ENCODE measurements at regions not wholly inside any gene's neighbourhood (a gene's known extent, or its start where the extent isn't known, plus 50 kb on each side); places are given as distances from the start of the nearest gene placed in this dataset.

DNA sequence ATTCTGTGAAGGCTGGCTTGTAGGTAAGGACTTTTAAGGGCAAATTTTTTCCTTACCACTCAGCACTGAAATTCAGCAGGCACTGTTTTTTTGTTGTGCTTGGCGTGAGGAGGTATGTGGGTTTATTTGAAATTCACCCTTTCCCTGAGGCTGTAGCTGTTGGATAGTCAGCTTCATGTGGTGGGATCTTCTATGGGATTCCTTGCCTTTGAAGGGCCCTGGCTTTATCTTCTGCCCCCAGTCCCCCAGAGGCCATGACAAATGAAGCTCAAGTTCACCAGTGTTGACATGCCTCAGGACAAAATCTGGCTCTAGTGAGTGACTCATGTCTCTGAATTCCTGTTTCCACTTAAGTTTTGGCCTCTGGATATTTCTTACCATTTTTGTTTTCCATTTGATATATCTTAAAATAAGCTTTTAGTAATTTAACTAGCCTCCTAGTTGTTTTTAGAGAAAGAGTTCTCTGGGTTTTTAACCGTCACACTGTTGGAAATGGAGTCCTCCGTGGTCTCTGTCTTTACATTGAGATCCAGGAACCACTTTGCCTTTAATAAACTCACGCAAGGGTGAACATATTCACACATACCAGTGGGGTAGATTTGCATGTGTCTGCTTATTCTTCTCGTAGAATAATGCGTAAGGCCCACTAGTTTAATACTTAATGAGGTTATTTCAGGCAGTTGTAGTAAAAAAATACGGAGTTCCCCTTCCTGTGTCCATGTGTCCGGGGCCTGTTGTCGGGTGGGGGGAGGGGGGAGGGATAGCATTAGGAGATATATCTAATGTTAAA, 211.1 kb upstream of the FAM98A start:
- no peaks in the 10 kb centered on the region for H3K36me3 ChIP-seq (ENCODE audit: control insufficient read depth in 3 of 3, insufficient read depth in 2 of 3, low read depth in 1 of 3, low read length in 3 of 3)
- no peaks in the 10 kb centered on the region for H3K4me1 ChIP-seq (ENCODE audit: control insufficient read depth in 3 of 3, insufficient read depth in 2 of 3, low read depth in 1 of 3, low read length in 2 of 3)
- no peaks in the 10 kb centered on the region for H3K27me3 ChIP-seq (ENCODE audit: control insufficient read depth in 3 of 3, insufficient read depth in 3 of 3, low read length in 3 of 3)
- no peaks in the 10 kb centered on the region for H3K9me3 ChIP-seq (ENCODE audit: control insufficient read depth in 2 of 2, insufficient read depth in 1 of 2, low read depth in 1 of 2, low read length in 1 of 2)
- H3K27ac ChIP-seq (ENCODE audit: low read depth in 1 of 3, low read length in 2 of 3), result no peak overlapping the region
- DNase-seq (no peak), FAIRE-seq (no peak)
- no peak overlapping the region for H3K4me3 ChIP-seq (ENCODE audit: low read depth in 1 of 3, low read length in 3 of 3)
- WGBS, 3 donors, result 80 to 88% (median 86%) methylated on average over 9 of the region's 9 CpGs

DNA sequence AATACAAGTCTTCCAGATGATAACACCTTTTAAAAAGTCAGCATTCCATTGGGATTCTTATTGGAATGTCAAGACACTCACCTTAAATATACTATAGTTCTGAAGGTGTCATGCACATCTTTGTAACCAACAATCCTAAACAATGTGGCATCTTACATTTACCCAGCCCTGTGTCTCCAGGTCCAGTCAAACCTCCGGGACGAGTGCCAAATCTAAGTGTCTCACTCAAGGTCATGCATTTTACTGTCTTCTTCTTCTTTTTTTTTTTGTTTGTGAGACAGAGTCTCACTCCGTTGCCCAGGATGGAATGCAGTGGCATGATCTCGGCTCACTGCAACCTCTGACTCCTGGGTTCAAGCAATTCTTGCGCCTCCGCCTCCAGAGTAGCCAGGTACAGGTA, 206.9 kb upstream of the FAM98A start:
- WGBS, 3 donors, result 74 to 80% (median 79%) methylated on average over 6 of the region's 6 CpGs
- Histone ChIP-seq H3K4me3 (ENCODE audit: low read depth in 1 of 3, low read length in 3 of 3) (no peak overlapping the region), H3K27me3 (ENCODE audit: control insufficient read depth in 3 of 3, insufficient read depth in 3 of 3, low read length in 3 of 3) (no peaks in the 10 kb centered on the region), H3K4me1 (ENCODE audit: control insufficient read depth in 3 of 3, insufficient read depth in 2 of 3, low read depth in 1 of 3, low read length in 2 of 3) (no peaks in the 10 kb centered on the region), H3K27ac (ENCODE audit: low read depth in 1 of 3, low read length in 2 of 3) (no peak overlapping the region), H3K9me3 (ENCODE audit: control insufficient read depth in 2 of 2, insufficient read depth in 1 of 2, low read depth in 1 of 2, low read length in 1 of 2) (no peaks in the 10 kb centered on the region), H3K36me3 (ENCODE audit: control insufficient read depth in 3 of 3, insufficient read depth in 2 of 3, low read depth in 1 of 3, low read length in 3 of 3) (no peaks in the 10 kb centered on the region)
- FAIRE-seq, result no peak
- DNase-seq, result no peak

DNA sequence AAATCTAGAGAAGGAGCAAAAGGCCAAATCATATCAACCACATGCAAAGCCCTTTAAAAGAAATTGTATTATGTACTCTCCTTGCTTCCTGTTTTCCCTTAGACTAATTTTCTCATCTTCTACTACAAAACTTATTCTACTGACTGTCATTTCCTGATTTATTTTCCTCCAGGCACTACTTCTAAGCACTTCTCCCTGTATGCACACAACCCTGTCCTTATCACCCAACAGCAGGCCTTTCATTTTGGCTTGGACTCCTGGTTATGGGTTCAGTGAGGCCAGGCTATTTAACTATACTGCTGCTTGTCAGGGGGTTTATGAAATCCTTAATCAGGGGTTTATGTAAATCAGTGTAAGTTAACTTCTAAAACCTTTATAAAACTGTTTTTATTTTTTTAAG, 205.1 kb upstream of the FAM98A start:
- no peaks in the 10 kb centered on the region for H3K9me3 ChIP-seq (ENCODE audit: control insufficient read depth in 2 of 2, insufficient read depth in 1 of 2, low read depth in 1 of 2, low read length in 1 of 2)
- no peak overlapping the region for H3K4me3 ChIP-seq (ENCODE audit: low read depth in 1 of 3, low read length in 3 of 3)
- DNase-seq (no peak), FAIRE-seq (no peak)
- no peak overlapping the region for H3K27ac ChIP-seq (ENCODE audit: low read depth in 1 of 3, low read length in 2 of 3)
- no peaks in the 10 kb centered on the region for H3K4me1 ChIP-seq (ENCODE audit: control insufficient read depth in 3 of 3, insufficient read depth in 2 of 3, low read depth in 1 of 3, low read length in 2 of 3)
- no peaks in the 10 kb centered on the region for H3K36me3 ChIP-seq (ENCODE audit: control insufficient read depth in 3 of 3, insufficient read depth in 2 of 3, low read depth in 1 of 3, low read length in 3 of 3)
- H3K27me3 ChIP-seq (ENCODE audit: control insufficient read depth in 3 of 3, insufficient read depth in 3 of 3, low read length in 3 of 3), result no peaks in the 10 kb centered on the region

DNA sequence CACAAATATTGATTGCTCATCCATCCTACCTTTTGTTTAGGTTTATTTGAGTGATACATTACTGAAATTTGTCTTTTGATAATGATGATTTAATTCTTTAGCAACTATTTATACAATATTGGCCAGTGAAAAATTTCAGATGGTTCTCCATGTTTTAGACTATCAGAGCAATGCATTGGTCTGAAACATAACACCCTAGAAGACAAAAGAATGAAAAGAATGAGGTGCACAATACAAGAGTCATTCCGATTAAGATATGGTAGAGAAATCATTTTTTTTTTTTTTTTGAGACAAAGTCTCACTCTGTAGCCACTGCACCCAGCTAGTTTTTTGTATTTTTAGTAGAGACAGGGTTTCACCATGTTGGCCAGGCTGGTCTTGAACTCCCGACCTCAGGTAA, 197.4 kb upstream of the FAM98A start:
- WGBS, 3 donors, result 88 to 89% (median 88%) methylated on average over 2 of the region's 2 CpGs
- FAIRE-seq (no peak), DNase-seq (no peak)
- Histone ChIP-seq H3K36me3 (ENCODE audit: control insufficient read depth in 3 of 3, insufficient read depth in 2 of 3, low read depth in 1 of 3, low read length in 3 of 3) (no peaks in the 10 kb centered on the region), H3K27me3 (ENCODE audit: control insufficient read depth in 3 of 3, insufficient read depth in 3 of 3, low read length in 3 of 3) (no peaks in the 10 kb centered on the region), H3K4me3 (ENCODE audit: low read depth in 1 of 3, low read length in 3 of 3) (no peak overlapping the region), H3K27ac (ENCODE audit: low read depth in 1 of 3, low read length in 2 of 3) (no peak overlapping the region), H3K9me3 (ENCODE audit: control insufficient read depth in 2 of 2, insufficient read depth in 1 of 2, low read depth in 1 of 2, low read length in 1 of 2) (peaks cover 0 to 5% of the 10 kb centered on the region in 2 donors), H3K4me1 (ENCODE audit: control insufficient read depth in 3 of 3, insufficient read depth in 2 of 3, low read depth in 1 of 3, low read length in 2 of 3) (no peaks in the 10 kb centered on the region)

DNA sequence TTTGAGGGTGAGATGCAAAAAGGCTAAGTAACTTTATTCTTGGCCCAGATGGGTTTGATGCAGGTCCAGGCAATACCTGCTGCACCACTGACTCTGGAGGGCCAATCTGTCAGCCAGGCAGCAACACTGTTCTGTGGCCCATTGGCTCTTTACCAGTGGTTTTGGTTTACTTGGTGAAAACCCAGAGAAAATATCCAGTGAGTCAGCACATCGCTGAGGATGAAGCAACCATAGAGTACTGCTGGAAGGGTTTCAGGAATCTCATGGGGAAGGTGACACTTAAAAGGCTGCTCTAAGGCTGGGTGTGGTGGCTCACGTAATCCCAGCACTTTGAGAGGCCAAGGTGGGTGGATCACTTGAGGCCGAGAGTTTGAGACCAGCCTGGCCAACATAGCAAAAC, 192.5 kb upstream of the FAM98A start:
- peaks cover 0 to 7% of the 10 kb centered on the region in 2 donors for H3K9me3 ChIP-seq (ENCODE audit: control insufficient read depth in 2 of 2, insufficient read depth in 1 of 2, low read depth in 1 of 2, low read length in 1 of 2)
- no peaks in the 10 kb centered on the region for H3K27me3 ChIP-seq (ENCODE audit: control insufficient read depth in 3 of 3, insufficient read depth in 3 of 3, low read length in 3 of 3)
- no peaks in the 10 kb centered on the region for H3K4me1 ChIP-seq (ENCODE audit: control insufficient read depth in 3 of 3, insufficient read depth in 2 of 3, low read depth in 1 of 3, low read length in 2 of 3)
- FAIRE-seq (no peak), DNase-seq (no peak)
- WGBS, 3 donors, result 74 to 86% (median 78%) methylated on average over 3 of the region's 3 CpGs
- H3K36me3 ChIP-seq (ENCODE audit: control insufficient read depth in 3 of 3, insufficient read depth in 2 of 3, low read depth in 1 of 3, low read length in 3 of 3), result no peaks in the 10 kb centered on the region
- H3K27ac ChIP-seq (ENCODE audit: low read depth in 1 of 3, low read length in 2 of 3), result no peak overlapping the region
- H3K4me3 ChIP-seq (ENCODE audit: low read depth in 1 of 3, low read length in 3 of 3), result no peak overlapping the region

DNA sequence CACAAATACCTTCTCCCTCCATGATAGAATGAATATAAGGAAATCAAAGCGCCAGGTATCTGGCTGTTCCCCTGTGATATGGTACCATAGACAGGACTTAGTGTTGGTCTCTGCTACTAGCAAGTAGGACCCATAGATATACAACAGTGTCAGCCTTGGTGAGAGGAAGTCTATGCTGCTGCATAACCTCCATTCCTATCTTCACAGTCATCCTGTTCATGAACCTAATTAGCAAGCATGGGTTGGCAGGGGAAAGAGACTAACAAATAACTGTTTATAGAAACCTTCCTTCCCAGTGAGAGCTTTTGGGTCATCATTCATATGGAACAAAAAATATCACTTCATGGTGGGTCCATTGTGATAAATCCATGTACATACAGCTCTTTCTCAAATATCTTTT, 188.9 kb upstream of the FAM98A start:
- H3K36me3 ChIP-seq (ENCODE audit: control insufficient read depth in 3 of 3, insufficient read depth in 2 of 3, low read depth in 1 of 3, low read length in 3 of 3), result no peaks in the 10 kb centered on the region

DNA sequence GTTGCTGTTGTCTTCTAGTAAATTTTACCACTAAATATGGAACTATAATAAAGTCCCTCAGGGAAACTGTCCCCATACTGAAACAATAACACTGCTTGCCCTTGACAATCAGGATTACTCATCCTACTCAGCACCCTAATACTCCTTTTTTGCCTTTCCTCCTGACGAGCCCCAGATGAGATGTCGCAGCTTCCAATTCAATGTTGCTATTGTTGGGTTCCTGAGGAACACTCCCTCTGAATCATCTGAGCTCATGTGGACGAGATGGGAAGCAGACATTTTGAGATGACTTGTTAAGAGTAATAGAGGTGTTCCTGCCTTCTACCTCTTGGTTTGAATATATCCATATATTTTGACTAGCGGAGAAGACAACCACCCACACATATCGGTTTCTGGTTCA, 187.8 kb upstream of the FAM98A start:
- WGBS, 3 donors, result 80 to 85% (median 81%) methylated on average over 5 of the region's 5 CpGs
- peaks cover 0 to 7% of the 10 kb centered on the region in 2 donors for H3K9me3 ChIP-seq (ENCODE audit: control insufficient read depth in 2 of 2, insufficient read depth in 1 of 2, low read depth in 1 of 2, low read length in 1 of 2)
- no peaks in the 10 kb centered on the region for H3K27me3 ChIP-seq (ENCODE audit: control insufficient read depth in 3 of 3, insufficient read depth in 3 of 3, low read length in 3 of 3)
- no peak overlapping the region for H3K4me3 ChIP-seq (ENCODE audit: low read depth in 1 of 3, low read length in 3 of 3)
- no peak overlapping the region for H3K27ac ChIP-seq (ENCODE audit: low read depth in 1 of 3, low read length in 2 of 3)
- no peaks in the 10 kb centered on the region for H3K36me3 ChIP-seq (ENCODE audit: control insufficient read depth in 3 of 3, insufficient read depth in 2 of 3, low read depth in 1 of 3, low read length in 3 of 3)
- FAIRE-seq (no peak), DNase-seq (no peak)
- H3K4me1 ChIP-seq (ENCODE audit: control insufficient read depth in 3 of 3, insufficient read depth in 2 of 3, low read depth in 1 of 3, low read length in 2 of 3), result no peaks in the 10 kb centered on the region

More for the DNA sequence above, 188.9 kb upstream of the FAM98A start:
- DNase-seq (no peak), FAIRE-seq (no peak)
- Histone ChIP-seq H3K4me1 (ENCODE audit: control insufficient read depth in 3 of 3, insufficient read depth in 2 of 3, low read depth in 1 of 3, low read length in 2 of 3) (no peaks in the 10 kb centered on the region), H3K27me3 (ENCODE audit: control insufficient read depth in 3 of 3, insufficient read depth in 3 of 3, low read length in 3 of 3) (no peaks in the 10 kb centered on the region), H3K27ac (ENCODE audit: low read depth in 1 of 3, low read length in 2 of 3) (no peak overlapping the region), H3K9me3 (ENCODE audit: control insufficient read depth in 2 of 2, insufficient read depth in 1 of 2, low read depth in 1 of 2, low read length in 1 of 2) (peaks cover 0 to 7% of the 10 kb centered on the region in 2 donors), H3K4me3 (ENCODE audit: low read depth in 1 of 3, low read length in 3 of 3) (no peak overlapping the region)
- WGBS, 3 donors, result 53 to 97% (median 94%) methylated on average over 1 of the region's 1 CpG

DNA sequence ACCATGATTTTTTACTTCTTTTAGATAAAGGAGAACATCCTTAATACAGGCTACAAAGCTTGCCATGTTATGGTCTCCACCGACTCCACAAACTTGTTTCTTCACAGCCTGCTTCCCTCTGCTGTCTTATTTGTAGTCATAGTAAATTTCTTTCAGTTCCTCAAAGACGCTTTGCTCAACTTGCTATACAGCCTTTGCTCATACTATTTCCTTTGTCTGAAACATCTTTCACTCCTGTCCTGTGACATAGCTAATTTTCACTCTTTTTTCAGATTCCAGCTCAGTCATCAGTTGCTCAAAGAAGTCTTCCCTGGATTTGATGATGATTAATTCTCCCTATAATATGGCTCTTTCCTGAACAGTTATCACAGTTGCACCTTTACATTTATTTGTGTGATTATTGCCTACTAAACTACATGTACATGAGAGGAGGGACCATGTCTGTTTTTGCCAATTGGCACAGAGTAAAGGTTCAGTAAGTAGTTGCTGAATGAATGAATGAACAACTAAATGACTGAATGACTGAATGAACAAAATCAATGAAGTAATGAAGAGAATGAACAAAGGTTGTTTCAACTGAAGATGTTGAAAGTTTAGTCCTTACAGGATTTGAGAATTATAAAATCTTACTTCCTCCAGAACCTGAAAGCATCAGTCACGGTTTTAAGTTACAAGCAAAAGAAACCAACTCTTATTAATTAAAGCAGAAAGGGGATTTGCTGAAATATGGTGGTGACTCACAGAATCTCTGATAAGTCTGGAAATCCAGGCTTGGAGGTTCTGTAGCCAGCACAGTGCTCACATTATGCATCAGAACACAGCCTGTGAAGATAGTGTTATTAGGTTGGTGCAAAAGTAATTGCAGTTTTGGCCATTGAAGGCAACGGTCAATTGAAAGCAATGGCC, 186.4 kb upstream of the FAM98A start:
- FAIRE-seq, result no peak
- Histone ChIP-seq H3K4me3 (ENCODE audit: low read depth in 1 of 3, low read length in 3 of 3) (no peak overlapping the region), H3K4me1 (ENCODE audit: control insufficient read depth in 3 of 3, insufficient read depth in 2 of 3, low read depth in 1 of 3, low read length in 2 of 3) (no peaks in the 10 kb centered on the region), H3K9me3 (ENCODE audit: control insufficient read depth in 2 of 2, insufficient read depth in 1 of 2, low read depth in 1 of 2, low read length in 1 of 2) (no peaks in the 10 kb centered on the region), H3K27ac (ENCODE audit: low read depth in 1 of 3, low read length in 2 of 3) (no peak overlapping the region), H3K27me3 (ENCODE audit: control insufficient read depth in 3 of 3, insufficient read depth in 3 of 3, low read length in 3 of 3) (no peaks in the 10 kb centered on the region), H3K36me3 (ENCODE audit: control insufficient read depth in 3 of 3, insufficient read depth in 2 of 3, low read depth in 1 of 3, low read length in 3 of 3) (no peaks in the 10 kb centered on the region)
- 75 to 82% (median 77%) methylated on average over 4 of the region's 4 CpGs for WGBS, 3 donors
- no peak for DNase-seq

Data from small intestine (tissue), 7 donors.